GM06990 (cell line): ENCODE measurements at regions not wholly inside any gene's neighbourhood (a gene's known extent, or its start where the extent isn't known, plus 50 kb on each side); places are given as distances from the start of the nearest gene placed in this dataset.
"Not testable (repeated sequence)": the region's sequence is repeated elsewhere in the genome, so short reads cannot be mapped to it uniquely, and the experiment has no call there.

Experiments used
- DNase-seq: peaks from one replicate; pipeline ENCODE4 v3.0.0-alpha.2; 2011; ENCODE audit not compliant: insufficient read length; ENCODE audit errors: extremely low read depth
- H3K27me3 ChIP-seq: replicated peaks from 2 replicates; pipeline ENCODE4 v1.6.0; 2011; ENCODE audit warnings: low read length; ENCODE audit not compliant: control insufficient read depth, insufficient read depth
- H3K36me3 ChIP-seq: 2 replicates; pipeline ENCODE4 v1.5.1; 2011; ENCODE audit warnings: low read length; ENCODE audit not compliant: control insufficient read depth, insufficient read depth
- H3K4me3 ChIP-seq: replicated peaks from 2 replicates; pipeline ENCODE4 v1.5.1; 2011; ENCODE audit warnings: low read depth, mild to moderate bottlenecking, control low read depth, low read length
- CTCF ChIP-seq: IDR thresholded peaks from 2 replicates; pipeline ENCODE4 v1.5.1; 2011; ENCODE audit warnings: low read length, control low read depth, mild to moderate bottlenecking, inconsistent platforms; ENCODE audit not compliant: insufficient read depth, poor library complexity, severe bottlenecking

GRCh38 chrX:115970718-115971117 lies 199.8 kb upstream of the AGTR2 start:
- Histone ChIP-seq H3K27me3 (no peaks in the 10 kb centered on the region), H3K4me3 (no peak overlapping the region), H3K36me3 (no peaks in the 10 kb centered on the region)
- DNase-seq = no peak
- TF ChIP-seq CTCF = no peak

GRCh38 chrX:115972717-115973116 lies 197.8 kb upstream of the AGTR2 start:
- TF ChIP-seq CTCF = no peak
- H3K27me3 ChIP-seq = no peaks in the 10 kb centered on the region
- no peak for DNase-seq
- H3K4me3 ChIP-seq = no peak overlapping the region
- H3K36me3 ChIP-seq = no peaks in the 10 kb centered on the region

- DNase-seq = no peak
- Histone ChIP-seq H3K36me3 (no peaks in the 10 kb centered on the region), H3K27me3 (no peaks in the 10 kb centered on the region), H3K4me3 (no peak overlapping the region)
- no peak for TF ChIP-seq CTCF
Observed at GRCh38 chrX:115978068-115978467, 192.5 kb upstream of the AGTR2 start.

- H3K36me3 ChIP-seq, DNase-seq, H3K4me3 ChIP-seq, H3K27me3 ChIP-seq: not testable (repeated sequence)
Observed at GRCh38 chrX:115983148-115983547, 187.4 kb upstream of the AGTR2 start.

- not testable (repeated sequence) for H3K27me3 ChIP-seq, H3K4me3 ChIP-seq, DNase-seq, H3K36me3 ChIP-seq
Observed at GRCh38 chrX:115987464-115987863, 183.1 kb upstream of the AGTR2 start.

- peak; percentile 57 for TF ChIP-seq CTCF
- DNase-seq = no peak
- H3K27me3 ChIP-seq = no peaks in the 10 kb centered on the region
Observed at GRCh38 chrX:115988825-115989224, 181.7 kb upstream of the AGTR2 start.

GRCh38 chrX:115989686-115990085 lies 180.9 kb upstream of the AGTR2 start:
- Histone ChIP-seq H3K4me3 (no peak overlapping the region), H3K27me3 (no peaks in the 10 kb centered on the region; the same call in 1 of the 2 replicates), H3K36me3 (no peaks in the 10 kb centered on the region)
- DNase-seq = no peak
- TF ChIP-seq CTCF = no peak

More at GRCh38 chrX:115988825-115989224, 181.7 kb upstream of the AGTR2 start:
- no peaks in the 10 kb centered on the region for H3K36me3 ChIP-seq
- no peak overlapping the region for H3K4me3 ChIP-seq
